Thyroid gland (tissue), 4 donors: ENCODE measurements at regions not wholly inside any gene's neighbourhood (a gene's known extent, or its start where the extent isn't known, plus 50 kb on each side); places are given as distances from the start of the nearest gene placed in this dataset.

ENCODE experiments used
- POLR2A ChIP-seq, 2 donors: fragments of 450-650 bp; IDR thresholded peaks; one replicate each; pipeline ENCODE4 v1.6.1; 2017; ENCODE audit warnings: antibody characterized with exemption in 2 of 2, mild to moderate bottlenecking in 2 of 2, moderate library complexity in 1 of 2
- TF ChIP-seq, protein P1 (sequence below), 6 experiments: fragments of 200-600 bp in 3 of 6; fragments of 450-650 bp in 3 of 6; sonication (generic) in 3 of 6; IDR thresholded peaks; one replicate each; pipeline ENCODE4 v1.5.1; 2016 to 2019; ENCODE audit warnings: antibody characterized with exemption in 6 of 6, mild to moderate bottlenecking in 2 of 6, inconsistent platforms in 1 of 6, moderate library complexity in 1 of 6

DNA sequence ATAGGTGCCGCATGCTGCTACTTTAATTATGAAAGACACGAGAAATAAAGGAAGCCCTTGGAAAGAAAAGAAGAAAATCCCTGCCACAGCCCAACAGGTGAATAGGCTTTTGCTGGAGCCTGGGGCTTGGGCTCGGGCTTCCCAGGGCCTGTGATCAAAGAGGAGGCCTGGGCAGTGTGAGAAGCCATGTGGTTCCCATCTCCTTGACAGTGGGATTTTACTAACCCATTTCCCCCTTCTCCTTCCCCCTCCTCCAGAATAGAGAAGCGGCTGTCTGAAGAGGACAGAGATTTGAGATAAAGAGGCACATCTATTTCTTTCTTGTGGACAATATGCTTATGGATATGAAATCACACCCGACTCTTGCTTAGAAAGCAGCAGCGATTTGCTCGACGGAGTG, 369.1 kb downstream of the MCTP2 start:
- TF ChIP-seq, protein P1, sequence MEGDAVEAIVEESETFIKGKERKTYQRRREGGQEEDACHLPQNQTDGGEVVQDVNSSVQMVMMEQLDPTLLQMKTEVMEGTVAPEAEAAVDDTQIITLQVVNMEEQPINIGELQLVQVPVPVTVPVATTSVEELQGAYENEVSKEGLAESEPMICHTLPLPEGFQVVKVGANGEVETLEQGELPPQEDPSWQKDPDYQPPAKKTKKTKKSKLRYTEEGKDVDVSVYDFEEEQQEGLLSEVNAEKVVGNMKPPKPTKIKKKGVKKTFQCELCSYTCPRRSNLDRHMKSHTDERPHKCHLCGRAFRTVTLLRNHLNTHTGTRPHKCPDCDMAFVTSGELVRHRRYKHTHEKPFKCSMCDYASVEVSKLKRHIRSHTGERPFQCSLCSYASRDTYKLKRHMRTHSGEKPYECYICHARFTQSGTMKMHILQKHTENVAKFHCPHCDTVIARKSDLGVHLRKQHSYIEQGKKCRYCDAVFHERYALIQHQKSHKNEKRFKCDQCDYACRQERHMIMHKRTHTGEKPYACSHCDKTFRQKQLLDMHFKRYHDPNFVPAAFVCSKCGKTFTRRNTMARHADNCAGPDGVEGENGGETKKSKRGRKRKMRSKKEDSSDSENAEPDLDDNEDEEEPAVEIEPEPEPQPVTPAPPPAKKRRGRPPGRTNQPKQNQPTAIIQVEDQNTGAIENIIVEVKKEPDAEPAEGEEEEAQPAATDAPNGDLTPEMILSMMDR (IDR thresholded peaks at IDR 0.05): no peak
- no peak for TF ChIP-seq POLR2A (IDR thresholded peaks at IDR 0.05)
